HL-60 (cell line): ENCODE measurements at regions not wholly inside any gene's neighbourhood (a gene's known extent, or its start where the extent isn't known, plus 50 kb on each side); places are given as distances from the start of the nearest gene placed in this dataset.

Source experiments
- GABPA ChIP-seq: IDR thresholded peaks from 2 replicates; pipeline ENCODE4 v1.6.1; 2012; ENCODE audit warnings: low read depth
- POLR2AphosphoS5 ChIP-seq: IDR thresholded peaks from 2 replicates; pipeline ENCODE4 v1.6.1; 2012; ENCODE audit warnings: low read depth
- TF ChIP-seq, protein P1 (sequence below): IDR thresholded peaks from one replicate; pipeline ENCODE4 v1.5.1; 2011; ENCODE audit warnings: low read length, control low read depth, inconsistent platforms; ENCODE audit not compliant: insufficient read depth
- TF ChIP-seq, protein P2 (sequence below): IDR thresholded peaks from 2 replicates; pipeline ENCODE4 v1.6.1; 2012; ENCODE audit warnings: low read depth; ENCODE audit not compliant: insufficient replicate concordance

DNA sequence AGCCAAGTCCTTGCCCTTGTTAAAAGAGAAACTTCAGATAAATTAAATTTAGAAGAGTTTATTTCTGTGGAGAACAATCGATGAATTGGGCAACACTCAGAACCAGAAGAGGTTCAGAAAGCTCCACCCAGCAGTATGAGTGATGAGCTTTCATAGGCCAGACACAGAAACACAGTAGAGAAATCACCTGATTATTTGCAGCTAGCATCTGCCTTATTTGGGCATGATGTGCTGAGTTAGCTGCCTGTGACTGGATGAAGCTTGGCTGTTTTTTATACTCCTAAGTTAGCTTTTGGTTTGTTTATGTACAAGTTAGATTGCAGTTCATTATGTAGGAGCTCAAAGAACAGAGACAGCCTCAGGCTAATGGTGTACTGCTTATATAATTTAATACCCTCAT, 269.5 kb upstream of the SESN3 start:
- TF ChIP-seq, protein P1, sequence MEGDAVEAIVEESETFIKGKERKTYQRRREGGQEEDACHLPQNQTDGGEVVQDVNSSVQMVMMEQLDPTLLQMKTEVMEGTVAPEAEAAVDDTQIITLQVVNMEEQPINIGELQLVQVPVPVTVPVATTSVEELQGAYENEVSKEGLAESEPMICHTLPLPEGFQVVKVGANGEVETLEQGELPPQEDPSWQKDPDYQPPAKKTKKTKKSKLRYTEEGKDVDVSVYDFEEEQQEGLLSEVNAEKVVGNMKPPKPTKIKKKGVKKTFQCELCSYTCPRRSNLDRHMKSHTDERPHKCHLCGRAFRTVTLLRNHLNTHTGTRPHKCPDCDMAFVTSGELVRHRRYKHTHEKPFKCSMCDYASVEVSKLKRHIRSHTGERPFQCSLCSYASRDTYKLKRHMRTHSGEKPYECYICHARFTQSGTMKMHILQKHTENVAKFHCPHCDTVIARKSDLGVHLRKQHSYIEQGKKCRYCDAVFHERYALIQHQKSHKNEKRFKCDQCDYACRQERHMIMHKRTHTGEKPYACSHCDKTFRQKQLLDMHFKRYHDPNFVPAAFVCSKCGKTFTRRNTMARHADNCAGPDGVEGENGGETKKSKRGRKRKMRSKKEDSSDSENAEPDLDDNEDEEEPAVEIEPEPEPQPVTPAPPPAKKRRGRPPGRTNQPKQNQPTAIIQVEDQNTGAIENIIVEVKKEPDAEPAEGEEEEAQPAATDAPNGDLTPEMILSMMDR, result no peak
- TF ChIP-seq GABPA (no peak), POLR2AphosphoS5 (no peak)
- TF ChIP-seq, protein P2, sequence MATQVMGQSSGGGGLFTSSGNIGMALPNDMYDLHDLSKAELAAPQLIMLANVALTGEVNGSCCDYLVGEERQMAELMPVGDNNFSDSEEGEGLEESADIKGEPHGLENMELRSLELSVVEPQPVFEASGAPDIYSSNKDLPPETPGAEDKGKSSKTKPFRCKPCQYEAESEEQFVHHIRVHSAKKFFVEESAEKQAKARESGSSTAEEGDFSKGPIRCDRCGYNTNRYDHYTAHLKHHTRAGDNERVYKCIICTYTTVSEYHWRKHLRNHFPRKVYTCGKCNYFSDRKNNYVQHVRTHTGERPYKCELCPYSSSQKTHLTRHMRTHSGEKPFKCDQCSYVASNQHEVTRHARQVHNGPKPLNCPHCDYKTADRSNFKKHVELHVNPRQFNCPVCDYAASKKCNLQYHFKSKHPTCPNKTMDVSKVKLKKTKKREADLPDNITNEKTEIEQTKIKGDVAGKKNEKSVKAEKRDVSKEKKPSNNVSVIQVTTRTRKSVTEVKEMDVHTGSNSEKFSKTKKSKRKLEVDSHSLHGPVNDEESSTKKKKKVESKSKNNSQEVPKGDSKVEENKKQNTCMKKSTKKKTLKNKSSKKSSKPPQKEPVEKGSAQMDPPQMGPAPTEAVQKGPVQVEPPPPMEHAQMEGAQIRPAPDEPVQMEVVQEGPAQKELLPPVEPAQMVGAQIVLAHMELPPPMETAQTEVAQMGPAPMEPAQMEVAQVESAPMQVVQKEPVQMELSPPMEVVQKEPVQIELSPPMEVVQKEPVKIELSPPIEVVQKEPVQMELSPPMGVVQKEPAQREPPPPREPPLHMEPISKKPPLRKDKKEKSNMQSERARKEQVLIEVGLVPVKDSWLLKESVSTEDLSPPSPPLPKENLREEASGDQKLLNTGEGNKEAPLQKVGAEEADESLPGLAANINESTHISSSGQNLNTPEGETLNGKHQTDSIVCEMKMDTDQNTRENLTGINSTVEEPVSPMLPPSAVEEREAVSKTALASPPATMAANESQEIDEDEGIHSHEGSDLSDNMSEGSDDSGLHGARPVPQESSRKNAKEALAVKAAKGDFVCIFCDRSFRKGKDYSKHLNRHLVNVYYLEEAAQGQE, result no peak
